Neural crest cell (in vitro differentiated cells): ENCODE measurements at regions not wholly inside any gene's neighbourhood (a gene's known extent, or its start where the extent isn't known, plus 50 kb on each side); places are given as distances from the start of the nearest gene placed in this dataset.
A peak's percentile ranks its signal among the peaks of the same experiment; 100 is the strongest.

ENCODE experiments used
- DNase-seq: peaks from one replicate; pipeline ENCODE4 v3.0.0; 2021; ENCODE audit warnings: low read depth, mixed read lengths, low spot score
- H3K27ac Mint-ChIP-seq: one replicate; pipeline ENCODE4 v1.8.0; 2021; ENCODE audit warnings: mild to moderate bottlenecking, mixed read lengths; ENCODE audit not compliant: unreplicated experiment
- H3K27me3 Mint-ChIP-seq: 2 replicates; pipeline ENCODE4 v1.8.0; 2021; ENCODE audit warnings: low read depth, mild to moderate bottlenecking, mixed read lengths
- H3K36me3 Mint-ChIP-seq: 2 replicates; pipeline ENCODE4 v1.8.0; 2021; ENCODE audit warnings: low read depth, mild to moderate bottlenecking, mixed read lengths
- H3K4me1 Mint-ChIP-seq: 2 replicates; pipeline ENCODE4 v1.8.0; 2021; ENCODE audit warnings: mixed read lengths
- H3K4me3 Mint-ChIP-seq: one replicate; pipeline ENCODE4 v1.8.0; 2021; ENCODE audit warnings: mild to moderate bottlenecking, mixed read lengths
- H3K9me3 Mint-ChIP-seq: 2 replicates; pipeline ENCODE4 v1.8.0; 2021; ENCODE audit warnings: mixed read lengths
- CTCF ChIP-seq: fragments of 200-600 bp; sonication (generic); conservative IDR thresholded peaks from 2 replicates; pipeline ENCODE4 v1.5.0; 2021; ENCODE audit warnings: antibody characterized with exemption, mild to moderate bottlenecking

GRCh38 chr15:58258501-58259292 is 120.5 kb downstream of the AQP9 start:
- H3K36me3 Mint-ChIP-seq, result no peaks in the 10 kb centered on the region
- TF ChIP-seq CTCF, result no peak
- no peak overlapping the region for H3K4me3 Mint-ChIP-seq
- H3K27ac Mint-ChIP-seq, result no peak overlapping the region
- H3K27me3 Mint-ChIP-seq, result no peaks in the 10 kb centered on the region
- H3K4me1 Mint-ChIP-seq, result no peaks in the 10 kb centered on the region
- no peak for DNase-seq
- no peaks in the 10 kb centered on the region for H3K9me3 Mint-ChIP-seq

- no peak for TF ChIP-seq CTCF
- no peaks in the 10 kb centered on the region for H3K27me3 Mint-ChIP-seq
- H3K4me1 Mint-ChIP-seq, result no peaks in the 10 kb centered on the region
- no peak overlapping the region for H3K27ac Mint-ChIP-seq
- H3K36me3 Mint-ChIP-seq, result peaks cover 3% of the 10 kb centered on the region
- H3K9me3 Mint-ChIP-seq, result no peaks in the 10 kb centered on the region
- no peak for DNase-seq
- no peak overlapping the region for H3K4me3 Mint-ChIP-seq
Measured at GRCh38 chr15:58260205-58260724, 122.1 kb downstream of the AQP9 start.

- Mint-ChIP-seq H3K36me3 (peaks cover 3% of the 10 kb centered on the region), H3K27ac (no peak overlapping the region), H3K4me1 (no peaks in the 10 kb centered on the region), H3K9me3 (no peaks in the 10 kb centered on the region), H3K27me3 (no peaks in the 10 kb centered on the region), H3K4me3 (no peak overlapping the region)
- no peak for DNase-seq
- TF ChIP-seq CTCF, result no peak
Measured at GRCh38 chr15:58260725-58261267, 122.6 kb downstream of the AQP9 start.

GRCh38 chr15:58261368-58261767 is 123.2 kb downstream of the AQP9 start:
- peaks cover 3% of the 10 kb centered on the region for H3K36me3 Mint-ChIP-seq
- no peak for TF ChIP-seq CTCF
- H3K27ac Mint-ChIP-seq, result no peak overlapping the region
- H3K4me1 Mint-ChIP-seq, result no peaks in the 10 kb centered on the region
- H3K9me3 Mint-ChIP-seq, result no peaks in the 10 kb centered on the region
- DNase-seq, result no peak
- H3K27me3 Mint-ChIP-seq, result no peaks in the 10 kb centered on the region
- no peak overlapping the region for H3K4me3 Mint-ChIP-seq

- Mint-ChIP-seq H3K9me3 (no peaks in the 10 kb centered on the region), H3K27me3 (no peaks in the 10 kb centered on the region), H3K4me3 (no peak overlapping the region), H3K36me3 (peaks cover 3% of the 10 kb centered on the region), H3K27ac (peak overlapping the region; percentile 69), H3K4me1 (no peaks in the 10 kb centered on the region)
- DNase-seq, result no peak
- TF ChIP-seq CTCF, result no peak
Measured at GRCh38 chr15:58264053-58264971, 126.1 kb downstream of the AQP9 start.
